ENCODE measurements at regions not wholly inside any gene's neighbourhood (a gene's known extent, or its start where the extent isn't known, plus 50 kb on each side); places are given as distances from the start of the nearest gene placed in this dataset.
"Not testable (repeated sequence)": the region's sequence is repeated elsewhere in the genome, so short reads cannot be mapped to it uniquely, and the experiment has no call there.

DNA sequence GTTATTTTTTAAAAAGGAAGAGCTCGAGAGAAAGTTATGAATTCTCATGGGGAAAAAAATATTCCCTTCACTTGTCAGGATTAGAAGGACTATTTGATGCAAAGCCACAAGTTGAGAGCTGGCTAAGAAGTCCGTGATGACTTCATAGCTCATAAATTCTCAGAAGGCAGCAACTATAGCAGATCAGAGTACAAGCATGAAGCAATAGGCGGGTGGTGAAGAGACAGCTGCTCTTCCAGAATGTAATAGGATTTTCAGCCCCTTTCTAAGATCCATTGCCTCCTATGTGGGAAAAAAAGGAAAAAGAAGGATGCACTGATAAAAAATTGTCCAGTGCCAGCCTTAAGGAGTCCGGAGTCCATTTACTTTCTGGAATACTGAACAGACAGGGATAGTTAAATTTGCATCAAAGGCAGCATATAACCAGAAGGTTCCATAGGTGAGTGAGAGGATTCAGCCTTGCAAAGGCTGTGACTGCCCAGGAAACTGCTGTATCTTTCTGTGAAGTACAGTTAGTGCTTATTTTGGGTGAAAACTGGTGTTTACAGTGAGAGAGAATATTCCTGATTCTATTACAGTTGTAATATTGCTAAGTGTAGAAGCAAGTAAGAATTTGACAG, 929.5 kb upstream of the ALCAM start:
- no peak overlapping the region for H3K4me3 ChIP-seq (ENCODE audit: low read depth in 1 of 2, low read length in 2 of 2)
- no peak overlapping the region for H3K27ac ChIP-seq (ENCODE audit: low read length)
- H4K20me1 ChIP-seq (ENCODE audit: insufficient read depth, low read length): no peaks in the 10 kb centered on the region
- no peak overlapping the region for H2AFZ ChIP-seq (ENCODE audit: low read depth, low read length)
- no peaks in the 10 kb centered on the region for H3K4me1 ChIP-seq (ENCODE audit: insufficient read depth, low read length)
- H3K36me3 ChIP-seq (ENCODE audit: insufficient read depth, low read length): no peaks in the 10 kb centered on the region
- no peak overlapping the region for H3K4me2 ChIP-seq (ENCODE audit: insufficient read depth, low read length)
- no peak for DNase-seq
- TF ChIP-seq EZH2 (IDR thresholded peaks at IDR 0.05; ENCODE audit: borderline replicate concordance, low read depth, low read length, severe bottlenecking): no peak
- TF ChIP-seq, protein P1, sequence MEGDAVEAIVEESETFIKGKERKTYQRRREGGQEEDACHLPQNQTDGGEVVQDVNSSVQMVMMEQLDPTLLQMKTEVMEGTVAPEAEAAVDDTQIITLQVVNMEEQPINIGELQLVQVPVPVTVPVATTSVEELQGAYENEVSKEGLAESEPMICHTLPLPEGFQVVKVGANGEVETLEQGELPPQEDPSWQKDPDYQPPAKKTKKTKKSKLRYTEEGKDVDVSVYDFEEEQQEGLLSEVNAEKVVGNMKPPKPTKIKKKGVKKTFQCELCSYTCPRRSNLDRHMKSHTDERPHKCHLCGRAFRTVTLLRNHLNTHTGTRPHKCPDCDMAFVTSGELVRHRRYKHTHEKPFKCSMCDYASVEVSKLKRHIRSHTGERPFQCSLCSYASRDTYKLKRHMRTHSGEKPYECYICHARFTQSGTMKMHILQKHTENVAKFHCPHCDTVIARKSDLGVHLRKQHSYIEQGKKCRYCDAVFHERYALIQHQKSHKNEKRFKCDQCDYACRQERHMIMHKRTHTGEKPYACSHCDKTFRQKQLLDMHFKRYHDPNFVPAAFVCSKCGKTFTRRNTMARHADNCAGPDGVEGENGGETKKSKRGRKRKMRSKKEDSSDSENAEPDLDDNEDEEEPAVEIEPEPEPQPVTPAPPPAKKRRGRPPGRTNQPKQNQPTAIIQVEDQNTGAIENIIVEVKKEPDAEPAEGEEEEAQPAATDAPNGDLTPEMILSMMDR (IDR thresholded peaks at IDR 0.05; ENCODE audit: borderline replicate concordance, extremely low read depth, low read length, poor library complexity, severe bottlenecking): no peak
- H3K27me3 ChIP-seq (ENCODE audit: insufficient read depth, low read length, poor library complexity): no peaks in the 10 kb centered on the region
- no peaks in the 10 kb centered on the region for H3K9me3 ChIP-seq (ENCODE audit: insufficient read depth, low read length, severe bottlenecking)
- H3K79me2 ChIP-seq (ENCODE audit: insufficient read depth, low read length): no peaks in the 10 kb centered on the region
- H3K9ac ChIP-seq (ENCODE audit: low read depth, low read length): no peak overlapping the region
- no peak for ATAC-seq (ENCODE audit: insufficient read depth, low read depth)

DNA sequence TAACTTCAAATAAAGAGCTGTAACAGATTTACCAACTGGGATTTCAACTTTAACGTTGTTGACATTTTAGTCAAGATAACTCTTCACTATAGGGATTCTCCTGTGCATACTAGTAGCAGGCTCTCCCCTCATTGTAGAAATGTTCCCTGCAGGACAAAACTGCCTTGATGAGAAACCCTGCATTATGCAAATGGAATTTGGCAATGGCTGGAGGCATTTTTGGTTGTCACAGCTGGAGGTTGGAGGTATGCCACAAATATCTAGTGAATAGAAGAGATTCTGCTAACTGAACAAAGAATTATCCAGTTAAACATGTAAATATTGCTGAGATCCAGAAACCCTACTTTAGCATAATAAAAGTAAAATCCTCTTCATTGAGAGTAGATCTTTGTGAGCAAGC, 928.8 kb upstream of the ALCAM start:
- Histone ChIP-seq H3K4me3 (ENCODE audit: low read depth in 1 of 2, low read length in 2 of 2) (no peak overlapping the region), H3K9me3 (ENCODE audit: insufficient read depth, low read length, severe bottlenecking) (no peaks in the 10 kb centered on the region), H3K4me1 (ENCODE audit: insufficient read depth, low read length) (no peaks in the 10 kb centered on the region), H3K27me3 (ENCODE audit: insufficient read depth, low read length, poor library complexity) (no peaks in the 10 kb centered on the region), H3K27ac (ENCODE audit: low read length) (no peak overlapping the region), H3K36me3 (ENCODE audit: insufficient read depth, low read length) (no peaks in the 10 kb centered on the region), H3K4me2 (ENCODE audit: insufficient read depth, low read length) (no peak overlapping the region), H2AFZ (ENCODE audit: low read depth, low read length) (no peak overlapping the region), H4K20me1 (ENCODE audit: insufficient read depth, low read length) (no peaks in the 10 kb centered on the region), H3K9ac (ENCODE audit: low read depth, low read length) (no peak overlapping the region), H3K79me2 (ENCODE audit: insufficient read depth, low read length) (no peaks in the 10 kb centered on the region)
- TF ChIP-seq, protein P1 (IDR thresholded peaks at IDR 0.05; ENCODE audit: borderline replicate concordance, extremely low read depth, low read length, poor library complexity, severe bottlenecking): no peak
- TF ChIP-seq EZH2 (IDR thresholded peaks at IDR 0.05; ENCODE audit: borderline replicate concordance, low read depth, low read length, severe bottlenecking): no peak
- no peak for ATAC-seq (ENCODE audit: insufficient read depth, low read depth)
- no peak for DNase-seq

DNA sequence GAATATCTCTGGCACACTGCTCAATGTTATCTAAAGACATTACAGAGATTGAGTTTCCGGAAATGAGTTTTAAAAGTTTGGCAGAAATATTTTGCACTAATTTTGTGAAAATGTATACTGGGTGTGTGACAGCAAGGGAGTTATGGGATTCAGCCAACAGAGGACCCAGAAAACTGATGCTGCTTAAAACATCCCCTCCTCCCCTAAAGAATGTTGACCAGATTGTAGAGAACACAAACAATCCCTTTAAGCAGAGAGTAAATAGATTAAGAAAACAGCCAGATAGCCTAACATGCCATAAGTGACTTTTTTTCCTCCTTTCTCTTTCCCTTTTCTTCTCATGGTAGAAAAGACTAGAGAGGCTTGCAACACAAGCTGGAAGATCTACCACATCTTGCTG, 928.0 kb upstream of the ALCAM start:
- Histone ChIP-seq H3K36me3 (ENCODE audit: insufficient read depth, low read length) (no peaks in the 10 kb centered on the region), H3K9ac (ENCODE audit: low read depth, low read length) (no peak overlapping the region), H3K9me3 (ENCODE audit: insufficient read depth, low read length, severe bottlenecking) (no peaks in the 10 kb centered on the region), H3K27ac (ENCODE audit: low read length) (no peak overlapping the region), H4K20me1 (ENCODE audit: insufficient read depth, low read length) (no peaks in the 10 kb centered on the region), H3K4me1 (ENCODE audit: insufficient read depth, low read length) (no peaks in the 10 kb centered on the region), H3K27me3 (ENCODE audit: insufficient read depth, low read length, poor library complexity) (no peaks in the 10 kb centered on the region), H3K79me2 (ENCODE audit: insufficient read depth, low read length) (no peaks in the 10 kb centered on the region), H2AFZ (ENCODE audit: low read depth, low read length) (no peak overlapping the region), H3K4me3 (ENCODE audit: low read depth in 1 of 2, low read length in 2 of 2) (no peak overlapping the region), H3K4me2 (ENCODE audit: insufficient read depth, low read length) (no peak overlapping the region)
- DNase-seq (no peak), ATAC-seq (ENCODE audit: insufficient read depth, low read depth) (no peak)
- TF ChIP-seq, protein P1 (IDR thresholded peaks at IDR 0.05; ENCODE audit: borderline replicate concordance, extremely low read depth, low read length, poor library complexity, severe bottlenecking): no peak
- TF ChIP-seq EZH2 (IDR thresholded peaks at IDR 0.05; ENCODE audit: borderline replicate concordance, low read depth, low read length, severe bottlenecking): no peak

DNA sequence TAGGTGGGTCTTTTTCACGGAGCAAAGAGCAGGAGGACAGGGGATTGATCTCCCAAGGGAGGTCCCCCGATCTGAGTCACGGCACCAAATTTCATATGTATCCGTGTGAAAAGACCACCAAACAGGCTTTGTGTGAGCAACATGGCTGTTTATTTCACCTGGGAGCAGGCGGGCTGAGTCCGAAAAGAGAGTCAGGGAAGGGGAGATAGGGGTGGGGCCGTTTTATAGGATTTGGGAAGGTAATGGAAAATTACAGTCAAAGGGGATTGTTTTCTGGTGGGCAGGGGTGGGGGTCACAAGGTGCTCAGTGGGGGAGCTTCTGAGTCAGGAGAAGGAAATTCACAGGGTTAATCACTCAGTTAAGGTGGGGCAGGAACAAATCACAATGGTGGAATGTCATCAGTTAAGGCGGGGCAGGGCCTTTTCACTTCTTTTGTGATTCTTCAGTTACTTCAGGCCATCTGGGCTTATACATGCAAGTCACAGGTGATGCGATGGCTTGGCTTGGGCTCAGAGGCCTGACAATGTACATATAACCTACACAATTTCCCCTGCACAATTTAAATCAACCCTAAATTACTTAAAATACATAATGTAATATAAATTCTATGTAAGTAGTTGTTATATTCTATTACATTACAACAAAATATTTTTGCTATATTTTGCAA, 921.3 kb upstream of the ALCAM start:
- not testable (repeated sequence) for H3K27ac ChIP-seq (ENCODE audit: low read length); H3K9me3 ChIP-seq (ENCODE audit: insufficient read depth, low read length, severe bottlenecking); H3K27me3 ChIP-seq (ENCODE audit: insufficient read depth, low read length, poor library complexity); H3K79me2 ChIP-seq (ENCODE audit: insufficient read depth, low read length); H3K4me3 ChIP-seq (ENCODE audit: low read depth in 1 of 2, low read length in 2 of 2); H3K4me1 ChIP-seq (ENCODE audit: insufficient read depth, low read length); H3K4me2 ChIP-seq (ENCODE audit: insufficient read depth, low read length); ATAC-seq (ENCODE audit: insufficient read depth, low read depth); H3K36me3 ChIP-seq (ENCODE audit: insufficient read depth, low read length); DNase-seq; H3K9ac ChIP-seq (ENCODE audit: low read depth, low read length); H4K20me1 ChIP-seq (ENCODE audit: insufficient read depth, low read length); H2AFZ ChIP-seq (ENCODE audit: low read depth, low read length)
